HG03095 (cell line): ENCODE measurements at regions not wholly inside any gene's neighbourhood (a gene's known extent, or its start where the extent isn't known, plus 50 kb on each side); places are given as distances from the start of the nearest gene placed in this dataset.
"Not testable (repeated sequence)": the region's sequence is repeated elsewhere in the genome, so short reads cannot be mapped to it uniquely, and the experiment has no call there.

ENCODE experiments used
- ATAC-seq: cut with Tn5 transposase; IDR thresholded peaks from one replicate; pipeline ENCODE4 v1.9.1; 2021; ENCODE audit warnings: moderate library complexity; ENCODE audit not compliant: unreplicated experiment

DNA sequence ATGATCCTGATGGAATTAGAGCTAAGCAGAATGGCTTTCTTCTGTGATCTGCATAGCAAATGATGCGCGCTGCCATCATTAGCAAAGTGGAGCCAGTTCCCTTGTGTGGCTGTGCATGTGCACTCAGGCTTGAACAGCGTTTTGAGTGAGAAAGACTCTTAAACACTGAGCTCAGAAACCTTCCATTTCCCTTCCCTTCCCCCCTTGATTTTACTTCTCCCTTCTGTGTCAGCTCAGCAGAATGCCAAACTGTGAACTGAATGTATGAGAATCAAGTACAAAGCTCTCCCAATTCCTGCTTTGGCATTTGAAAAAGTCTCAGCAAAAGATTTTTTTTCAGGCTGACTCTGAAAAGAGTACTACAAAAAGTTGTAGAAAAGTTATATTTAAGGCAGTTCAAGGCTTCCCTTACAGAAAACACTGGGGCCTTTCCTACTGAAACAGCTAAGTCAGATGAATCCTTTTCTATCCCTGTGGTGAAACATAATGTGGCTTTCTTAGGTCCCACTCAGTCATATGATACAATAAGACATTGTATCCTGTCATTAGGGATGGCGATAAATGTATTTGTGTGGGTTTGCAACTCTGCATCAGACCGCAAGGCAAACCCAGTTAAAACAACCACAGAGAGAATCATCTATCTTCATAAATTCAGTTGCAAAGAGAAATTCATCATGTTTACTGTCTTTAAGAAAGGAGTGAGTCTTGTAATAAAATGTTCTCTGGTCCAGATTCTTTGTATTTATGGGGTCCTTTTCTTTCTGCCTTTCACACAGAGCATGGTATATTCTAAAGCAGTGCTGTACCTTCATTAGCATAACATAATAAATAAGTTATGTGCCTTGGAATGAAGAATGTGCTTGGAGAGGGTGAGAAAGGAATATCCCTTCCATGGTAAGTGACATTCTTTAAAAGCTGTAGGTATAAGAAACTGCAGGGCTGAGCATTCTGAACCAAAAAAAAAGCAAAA, 222.6 kb downstream of the CAAP1 start:
- no peak for ATAC-seq

DNA sequence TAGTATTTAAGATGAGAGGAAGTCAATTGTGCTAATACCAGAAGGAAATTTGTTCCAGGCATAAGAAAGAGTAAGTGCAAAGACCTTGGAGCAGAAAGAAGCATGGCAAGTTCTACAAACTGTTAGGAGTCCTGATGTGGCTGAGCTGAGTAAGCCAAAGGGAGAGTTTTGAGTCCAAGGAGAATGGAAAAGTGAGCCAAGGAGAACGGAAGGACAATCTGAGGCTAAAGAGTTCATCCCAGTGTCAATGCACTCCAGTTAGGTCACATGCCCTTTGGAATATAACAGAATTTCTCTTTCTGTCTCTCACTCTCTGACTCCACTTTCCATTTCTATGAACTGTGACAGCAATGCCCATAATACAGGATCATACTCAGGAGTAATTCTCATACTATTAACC, 224.7 kb downstream of the CAAP1 start:
- ATAC-seq = no peak

DNA sequence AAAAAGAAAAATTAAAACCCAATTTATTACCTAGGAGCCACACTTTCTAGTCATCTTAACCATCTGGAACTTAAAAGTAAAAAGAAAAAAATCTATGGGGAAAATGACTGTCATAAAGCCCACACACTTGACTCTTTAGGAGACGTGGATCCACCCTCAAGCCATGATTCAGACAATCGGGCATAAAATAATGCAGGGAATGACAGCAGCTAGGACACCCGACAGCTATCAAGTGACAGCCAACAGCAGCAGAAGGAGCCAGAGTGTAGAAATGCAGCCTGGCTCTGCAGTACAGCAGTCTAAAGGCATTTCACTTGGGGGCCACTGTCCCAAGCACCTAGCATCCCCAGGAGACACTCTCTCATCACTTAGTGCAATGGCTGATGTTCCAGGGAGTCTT, 226.9 kb downstream of the CAAP1 start:
- ATAC-seq = no peak

- not testable (repeated sequence) for ATAC-seq
These were observed 228.4 kb downstream of the CAAP1 start for GRCh38 chr9:26664087-26664773.

DNA sequence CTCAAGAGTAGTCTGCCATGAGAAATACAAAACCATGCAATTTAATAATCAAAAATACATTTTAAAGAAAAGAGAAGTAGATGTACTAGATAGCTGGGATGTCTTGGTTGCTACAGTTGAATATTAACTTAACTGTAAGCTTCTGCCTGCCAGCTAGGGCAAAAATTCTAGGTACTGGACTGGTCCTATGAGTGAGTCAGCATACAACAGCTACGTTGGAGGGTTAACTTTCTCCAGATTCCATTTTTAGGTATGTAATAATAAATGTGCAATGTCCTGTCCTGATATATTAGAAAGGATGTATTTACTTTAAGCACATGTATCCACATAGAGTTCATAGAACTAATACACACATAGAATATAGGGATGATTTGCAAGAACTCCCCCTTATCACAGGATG, 230.1 kb downstream of the CAAP1 start:
- ATAC-seq = no peak

DNA sequence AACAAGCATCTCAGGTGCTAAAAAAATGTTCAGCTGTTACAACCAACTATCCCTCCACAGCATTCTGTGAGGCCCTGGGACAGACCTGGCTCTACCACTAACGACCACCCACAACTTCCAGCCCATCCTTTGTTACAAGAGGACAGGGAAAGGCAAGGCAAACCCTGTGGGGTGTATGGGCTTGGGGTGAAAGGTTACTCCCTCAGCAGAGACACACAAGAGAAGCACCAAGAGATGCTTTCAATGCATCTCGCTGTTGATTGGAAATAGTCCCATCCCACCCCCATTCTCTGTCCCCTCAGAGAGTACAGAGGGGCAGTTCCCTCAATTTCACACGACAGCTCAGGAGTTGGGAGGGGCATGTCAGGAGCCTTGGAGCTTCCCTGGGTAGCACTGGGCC, 234.1 kb downstream of the CAAP1 start:
- no peak for ATAC-seq

DNA sequence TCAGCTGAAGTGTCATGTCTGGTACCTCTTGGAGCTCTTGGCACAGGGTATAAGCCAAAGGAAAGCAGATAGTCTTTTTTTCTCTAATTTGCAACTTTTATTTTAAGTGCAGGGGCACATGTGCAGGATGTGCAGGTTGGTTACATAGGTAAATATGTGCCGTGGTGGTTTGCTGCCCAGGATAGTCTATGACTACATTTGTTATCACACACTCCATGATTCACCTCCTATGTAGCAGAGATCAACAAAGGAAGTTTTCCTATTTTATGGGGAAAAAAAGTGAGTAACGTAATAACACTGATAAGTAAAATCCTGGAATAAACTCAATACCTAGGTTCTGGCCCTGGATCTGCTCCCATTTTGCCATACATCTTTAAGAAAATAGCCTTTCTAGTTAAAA, 234.6 kb downstream of the CAAP1 start:
- no peak for ATAC-seq

- ATAC-seq = no peak
These were observed 236.4 kb downstream of the CAAP1 start for GRCh38 chr9:26656003-26656870.

DNA sequence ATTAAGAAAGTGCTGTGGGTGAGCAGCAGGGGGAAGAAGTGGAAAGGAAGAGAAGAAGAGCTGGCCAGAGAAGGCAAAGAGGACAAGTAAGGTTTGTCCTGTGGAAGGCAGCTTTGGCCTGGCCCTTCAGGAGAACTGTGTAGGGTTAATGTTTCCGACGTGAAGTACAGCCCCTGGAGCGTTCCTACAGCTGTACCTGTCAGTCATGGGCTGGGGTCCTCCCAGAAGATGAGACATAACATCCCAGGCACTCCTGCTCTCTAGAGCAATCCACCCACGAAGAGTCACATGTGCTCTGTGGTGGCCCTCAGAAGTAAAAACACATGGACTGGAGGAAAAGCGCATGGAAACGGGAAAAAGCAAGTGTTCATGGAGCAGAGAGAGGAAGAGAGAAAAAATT, 237.4 kb downstream of the CAAP1 start:
- ATAC-seq = no peak

DNA sequence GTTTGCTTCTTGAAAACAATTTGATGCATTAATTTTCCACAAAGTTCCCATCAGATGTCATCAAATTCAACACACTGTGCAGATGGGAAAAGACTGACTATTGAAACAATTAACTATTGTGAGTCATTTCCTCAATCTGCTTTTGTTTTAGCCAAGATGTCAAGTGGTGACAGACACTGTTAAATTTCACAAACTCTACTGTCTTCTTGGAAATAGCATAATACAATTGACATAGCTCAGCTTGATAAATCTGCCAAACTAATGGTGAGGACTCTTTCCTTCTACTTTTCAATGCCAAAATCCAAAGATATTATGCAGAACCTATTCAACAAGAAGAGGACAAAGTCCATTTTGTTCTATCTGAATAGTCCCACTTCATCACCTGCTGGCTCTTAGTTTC, 242.3 kb downstream of the CAAP1 start:
- ATAC-seq = no peak

DNA sequence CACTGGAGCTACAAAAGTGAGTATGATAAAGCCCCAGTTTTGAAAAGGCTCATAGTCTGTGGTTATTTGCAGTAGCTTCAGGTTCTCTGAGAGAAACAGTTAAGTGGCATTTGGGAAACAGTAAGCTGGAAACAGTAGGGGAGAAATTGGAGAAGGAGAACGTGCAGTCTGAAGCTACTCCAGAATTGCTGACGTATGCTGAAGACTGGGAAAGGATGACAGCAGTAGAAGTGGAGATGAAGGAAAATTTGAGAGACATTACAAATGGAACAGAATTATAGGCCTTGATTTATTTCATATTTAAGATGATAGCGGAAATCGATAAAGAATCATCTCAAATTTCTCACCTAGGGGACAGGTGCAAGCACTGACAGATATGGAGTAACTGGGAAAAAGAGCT, 248.8 kb downstream of the CAAP1 start:
- ATAC-seq = no peak

DNA sequence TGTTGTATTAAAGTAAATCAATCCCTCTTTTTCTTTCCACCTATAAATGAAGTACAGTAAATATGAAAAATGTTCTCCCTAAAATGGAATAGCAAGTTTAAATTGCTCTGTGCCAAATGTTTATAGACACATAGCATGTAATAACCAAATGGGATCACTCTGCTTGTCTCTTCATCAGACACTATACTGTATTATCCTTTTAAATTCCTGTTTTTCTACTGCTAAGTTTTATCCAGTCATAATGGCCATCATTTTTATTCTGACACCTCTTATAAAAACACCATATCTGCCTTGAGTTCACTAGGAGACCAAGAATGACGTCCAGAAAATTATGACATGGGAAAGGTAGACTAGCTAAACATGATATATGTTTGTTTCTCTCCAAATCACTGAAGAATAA, 252.8 kb downstream of the CAAP1 start:
- no peak for ATAC-seq

DNA sequence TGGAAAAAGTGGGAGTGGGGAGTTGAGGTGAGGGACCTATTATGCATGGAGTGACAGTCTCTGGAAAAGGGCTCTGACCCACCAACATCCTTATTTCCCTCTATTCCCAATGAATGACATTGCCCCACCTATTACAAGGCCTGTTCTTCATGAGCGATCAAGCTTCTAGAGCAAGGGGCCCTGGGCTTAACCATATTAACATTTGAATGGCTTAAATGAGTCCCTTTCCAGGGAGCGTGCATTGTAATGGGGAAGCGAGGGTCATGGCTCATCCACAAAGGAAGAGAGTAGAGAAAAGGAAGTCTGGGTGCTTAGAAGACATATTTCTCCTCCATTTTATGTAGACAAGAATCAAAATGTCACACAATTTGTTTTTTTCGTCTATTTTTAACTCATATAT, 255.5 kb downstream of the CAAP1 start:
- no peak for ATAC-seq

GRCh38 chr9:26613851-26614350, 278.7 kb downstream of the CAAP1 start:
- ATAC-seq = not testable (repeated sequence)

GRCh38 chr9:26612211-26612610, 280.4 kb downstream of the CAAP1 start:
- ATAC-seq = no peak

DNA sequence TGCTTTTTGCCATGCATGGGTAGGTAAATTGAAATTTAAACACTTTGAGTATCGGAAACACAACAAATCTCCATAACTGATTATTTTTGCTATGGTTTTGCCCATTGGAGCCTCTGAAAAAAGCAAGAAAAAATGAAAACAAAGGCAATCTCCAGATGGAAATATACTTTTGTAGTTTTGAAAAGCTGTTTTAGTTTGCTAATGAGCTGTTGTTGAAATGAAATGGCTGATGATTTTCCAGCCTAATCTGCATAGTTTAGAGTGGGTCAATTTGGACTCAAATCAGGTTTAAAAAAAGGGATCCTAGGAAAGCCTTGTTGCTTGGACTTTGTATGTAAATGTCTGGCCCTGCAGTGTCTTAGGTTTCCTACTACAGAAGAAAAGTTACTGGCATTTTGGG, 285.8 kb downstream of the CAAP1 start:
- ATAC-seq = no peak

- no peak for ATAC-seq
These were observed 287.2 kb downstream of the CAAP1 start for GRCh38 chr9:26605367-26605766.

DNA sequence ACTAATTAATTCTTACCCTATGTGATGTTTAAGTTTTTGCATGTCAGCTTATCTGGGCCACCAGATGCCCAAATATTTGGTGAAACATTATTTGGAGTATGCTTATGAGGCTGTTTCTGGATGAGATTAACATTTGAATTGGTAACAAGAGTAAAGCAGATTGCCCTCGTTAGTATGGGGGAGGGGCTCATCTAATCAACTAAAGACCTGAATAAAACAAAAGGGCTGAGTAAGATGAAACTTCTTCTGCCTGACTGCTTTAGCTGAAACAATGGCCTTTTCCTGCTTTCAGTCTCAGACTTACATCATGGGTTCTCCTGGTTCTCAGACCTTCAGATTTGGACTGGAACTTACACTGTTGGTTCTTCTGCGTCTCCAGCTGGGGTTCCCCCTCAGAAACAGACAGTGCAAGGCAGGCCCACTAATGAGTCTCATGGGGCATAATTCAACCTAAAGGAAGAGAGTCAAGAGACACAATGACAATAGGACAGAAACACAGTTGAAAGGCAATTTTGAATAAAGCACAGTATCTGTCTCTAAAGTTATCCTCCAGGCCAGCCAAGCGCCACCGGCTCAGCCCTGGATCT, 288.4 kb downstream of the CAAP1 start:
- ATAC-seq = no peak

DNA sequence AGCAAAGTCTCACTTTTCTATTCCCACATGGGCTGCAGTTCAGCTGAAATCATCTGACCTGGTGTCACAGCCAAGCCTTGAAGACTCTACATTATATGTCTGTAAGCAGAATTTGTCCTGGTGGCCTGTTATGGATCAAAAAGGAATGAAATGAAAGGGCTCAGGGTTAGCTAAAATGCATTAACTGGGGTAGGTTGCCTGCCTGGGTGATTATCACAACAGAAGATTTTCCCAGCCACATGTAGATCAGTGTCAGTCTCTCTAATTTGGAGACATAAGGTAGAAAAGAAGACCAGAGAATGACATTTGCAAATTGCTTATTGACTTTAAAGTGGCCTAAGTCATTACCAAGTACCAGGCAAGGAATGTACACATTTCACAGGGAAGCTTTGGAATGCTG, 289.0 kb downstream of the CAAP1 start:
- no peak for ATAC-seq

- no peak for ATAC-seq
These were observed 295.0 kb downstream of the CAAP1 start for GRCh38 chr9:26597542-26598149.
